ENCODE measurements at regions not wholly inside any gene's neighbourhood (a gene's known extent, or its start where the extent isn't known, plus 50 kb on each side); places are given as distances from the start of the nearest gene placed in this dataset.

GRCh38 chr2:12289120-12289802 lies 427.5 kb upstream of the TRIB2 start:
- H3K4me3 ChIP-seq (ENCODE audit: low read length): no peak overlapping the region
- H4K20me1 ChIP-seq (ENCODE audit: insufficient read depth, low read length): 0 out of 2 replicates have a peak, but pooled peaks cover 3% of the 10 kb centered on the region
- H3K4me2 ChIP-seq (ENCODE audit: low read length): no peak overlapping the region
- no peak for TF ChIP-seq EZH2phosphoT487 (IDR thresholded peaks at IDR 0.05; ENCODE audit: low read depth)
- no peak for TF ChIP-seq CTCF (IDR thresholded peaks at IDR 0.05; ENCODE audit: low read depth, low read length)
- no peak overlapping the region for H3K9ac ChIP-seq (ENCODE audit: low read length)
- H3K36me3 ChIP-seq (replicated peaks; ENCODE audit: low read depth, low read length): no peaks in the 10 kb centered on the region
- no peak overlapping the region for H2AFZ ChIP-seq (ENCODE audit: low read depth, low read length)
- no peak overlapping the region for H3K27ac ChIP-seq (ENCODE audit: low read length)
- H3K27me3 ChIP-seq (ENCODE audit: low read depth, low read length): peaks cover 49% of the 10 kb centered on the region
- H3K9me3 ChIP-seq (ENCODE audit: insufficient read depth, low read length): no peaks in the 10 kb centered on the region
- peaks cover 28% of the 10 kb centered on the region for H3K4me1 ChIP-seq (ENCODE audit: low read length)
- H3K79me2 ChIP-seq (ENCODE audit: low read length): no peaks in the 10 kb centered on the region

GRCh38 chr2:12291303-12291702 lies 425.4 kb upstream of the TRIB2 start:
- Histone ChIP-seq H3K27ac (ENCODE audit: low read length) (no peak overlapping the region), H4K20me1 (ENCODE audit: insufficient read depth, low read length) (0 out of 2 replicates have a peak, but pooled peaks cover 4% of the 10 kb centered on the region), H3K36me3 (replicated peaks; ENCODE audit: low read depth, low read length) (no peaks in the 10 kb centered on the region), H2AFZ (ENCODE audit: low read depth, low read length) (no peak overlapping the region), H3K9ac (ENCODE audit: low read length) (no peak overlapping the region), H3K4me1 (ENCODE audit: low read length) (peaks cover 33% of the 10 kb centered on the region), H3K9me3 (ENCODE audit: insufficient read depth, low read length) (no peaks in the 10 kb centered on the region), H3K79me2 (ENCODE audit: low read length) (no peaks in the 10 kb centered on the region), H3K4me3 (ENCODE audit: low read length) (no peak overlapping the region), H3K4me2 (ENCODE audit: low read length) (no peak overlapping the region), H3K27me3 (ENCODE audit: low read depth, low read length) (peaks cover 66% of the 10 kb centered on the region)
- TF ChIP-seq EZH2phosphoT487 (IDR thresholded peaks at IDR 0.05; ENCODE audit: low read depth): no peak
- TF ChIP-seq CTCF (IDR thresholded peaks at IDR 0.05; ENCODE audit: low read depth, low read length): no peak

- H3K9me3 ChIP-seq (ENCODE audit: insufficient read depth, low read length): no peaks in the 10 kb centered on the region
- 0 out of 2 replicates have a peak, but pooled peaks cover 4% of the 10 kb centered on the region for H4K20me1 ChIP-seq (ENCODE audit: insufficient read depth, low read length)
- peaks cover 64% of the 10 kb centered on the region for H3K27me3 ChIP-seq (ENCODE audit: low read depth, low read length)
- peak; percentile 75; the same call in 1 of the 2 replicates for TF ChIP-seq EZH2phosphoT487 (IDR thresholded peaks at IDR 0.05; ENCODE audit: low read depth)
- no peak for TF ChIP-seq CTCF (IDR thresholded peaks at IDR 0.05; ENCODE audit: low read depth, low read length)
- H3K79me2 ChIP-seq (ENCODE audit: low read length): no peaks in the 10 kb centered on the region
- peak overlapping the region; percentile 19; the same call in 1 of the 2 replicates for H3K4me3 ChIP-seq (ENCODE audit: low read length)
- no peak overlapping the region for H2AFZ ChIP-seq (ENCODE audit: low read depth, low read length)
- H3K4me1 ChIP-seq (ENCODE audit: low read length): peaks cover 25% of the 10 kb centered on the region
- H3K27ac ChIP-seq (ENCODE audit: low read length): no peak overlapping the region
- no peaks in the 10 kb centered on the region for H3K36me3 ChIP-seq (replicated peaks; ENCODE audit: low read depth, low read length)
- peak overlapping the region; percentile 35 for H3K4me2 ChIP-seq (ENCODE audit: low read length)
- no peak overlapping the region for H3K9ac ChIP-seq (ENCODE audit: low read length)
Measured at GRCh38 chr2:12293874-12294273, 422.9 kb upstream of the TRIB2 start.

- no peak overlapping the region for H3K27ac ChIP-seq (ENCODE audit: low read length)
- no peaks in the 10 kb centered on the region for H3K36me3 ChIP-seq (replicated peaks; ENCODE audit: low read depth, low read length)
- no peak overlapping the region for H3K9ac ChIP-seq (ENCODE audit: low read length)
Measured at GRCh38 chr2:12295856-12296519, 420.7 kb upstream of the TRIB2 start.

More at GRCh38 chr2:12295856-12296519, 420.7 kb upstream of the TRIB2 start:
- Histone ChIP-seq H3K4me2 (ENCODE audit: low read length) (no peak overlapping the region), H3K4me3 (ENCODE audit: low read length) (no peak overlapping the region), H2AFZ (ENCODE audit: low read depth, low read length) (no peak overlapping the region), H3K9me3 (ENCODE audit: insufficient read depth, low read length) (no peaks in the 10 kb centered on the region), H3K4me1 (ENCODE audit: low read length) (peaks cover 25% of the 10 kb centered on the region), H3K27me3 (ENCODE audit: low read depth, low read length) (peaks cover 66% of the 10 kb centered on the region), H3K79me2 (ENCODE audit: low read length) (no peaks in the 10 kb centered on the region), H4K20me1 (ENCODE audit: insufficient read depth, low read length) (0 out of 2 replicates have a peak, but pooled peaks cover 4% of the 10 kb centered on the region)
- TF ChIP-seq CTCF (IDR thresholded peaks at IDR 0.05; ENCODE audit: low read depth, low read length) (no peak), EZH2phosphoT487 (IDR thresholded peaks at IDR 0.05; ENCODE audit: low read depth) (no peak)
